ENCODE measurements at regions not wholly inside any gene's neighbourhood (a gene's known extent, or its start where the extent isn't known, plus 50 kb on each side); places are given as distances from the start of the nearest gene placed in this dataset.

GRCh38 chr6:22666021-22666420 is 96.7 kb downstream of the HDGFL1 start:
- TF ChIP-seq, protein P1, sequence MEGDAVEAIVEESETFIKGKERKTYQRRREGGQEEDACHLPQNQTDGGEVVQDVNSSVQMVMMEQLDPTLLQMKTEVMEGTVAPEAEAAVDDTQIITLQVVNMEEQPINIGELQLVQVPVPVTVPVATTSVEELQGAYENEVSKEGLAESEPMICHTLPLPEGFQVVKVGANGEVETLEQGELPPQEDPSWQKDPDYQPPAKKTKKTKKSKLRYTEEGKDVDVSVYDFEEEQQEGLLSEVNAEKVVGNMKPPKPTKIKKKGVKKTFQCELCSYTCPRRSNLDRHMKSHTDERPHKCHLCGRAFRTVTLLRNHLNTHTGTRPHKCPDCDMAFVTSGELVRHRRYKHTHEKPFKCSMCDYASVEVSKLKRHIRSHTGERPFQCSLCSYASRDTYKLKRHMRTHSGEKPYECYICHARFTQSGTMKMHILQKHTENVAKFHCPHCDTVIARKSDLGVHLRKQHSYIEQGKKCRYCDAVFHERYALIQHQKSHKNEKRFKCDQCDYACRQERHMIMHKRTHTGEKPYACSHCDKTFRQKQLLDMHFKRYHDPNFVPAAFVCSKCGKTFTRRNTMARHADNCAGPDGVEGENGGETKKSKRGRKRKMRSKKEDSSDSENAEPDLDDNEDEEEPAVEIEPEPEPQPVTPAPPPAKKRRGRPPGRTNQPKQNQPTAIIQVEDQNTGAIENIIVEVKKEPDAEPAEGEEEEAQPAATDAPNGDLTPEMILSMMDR (conservative IDR thresholded peaks at IDR 0.05; ENCODE audit: low read length): no peak
- no peak for TF ChIP-seq EZH2phosphoT487 (IDR thresholded peaks at IDR 0.05; ENCODE audit: borderline replicate concordance)

Measured in Loucy (cell line).